ENCODE measurements at regions not wholly inside any gene's neighbourhood (a gene's known extent, or its start where the extent isn't known, plus 50 kb on each side); places are given as distances from the start of the nearest gene placed in this dataset.

- Histone ChIP-seq H3K36me3 (no peaks in the 10 kb centered on the region), H3K27me3 (no peaks in the 10 kb centered on the region), H3K27ac (no peak overlapping the region), H3K4me3 (no peak overlapping the region), H3K9me3 (no peaks in the 10 kb centered on the region), H3K4me1 (peaks cover 0 to 9% (median 2%) of the 10 kb centered on the region in 4 donors)
- 21 to 60% methylated on average over 1 of the region's 1 CpG for WGBS, 2 donors
- TF ChIP-seq EP300 (IDR thresholded peaks at IDR 0.05) (no peak), POLR2AphosphoS5 (IDR thresholded peaks at IDR 0.05) (peak in 1 of 4 donors; percentile 30), POLR2A (IDR thresholded peaks at IDR 0.05) (no peak)
- TF ChIP-seq, protein P1, sequence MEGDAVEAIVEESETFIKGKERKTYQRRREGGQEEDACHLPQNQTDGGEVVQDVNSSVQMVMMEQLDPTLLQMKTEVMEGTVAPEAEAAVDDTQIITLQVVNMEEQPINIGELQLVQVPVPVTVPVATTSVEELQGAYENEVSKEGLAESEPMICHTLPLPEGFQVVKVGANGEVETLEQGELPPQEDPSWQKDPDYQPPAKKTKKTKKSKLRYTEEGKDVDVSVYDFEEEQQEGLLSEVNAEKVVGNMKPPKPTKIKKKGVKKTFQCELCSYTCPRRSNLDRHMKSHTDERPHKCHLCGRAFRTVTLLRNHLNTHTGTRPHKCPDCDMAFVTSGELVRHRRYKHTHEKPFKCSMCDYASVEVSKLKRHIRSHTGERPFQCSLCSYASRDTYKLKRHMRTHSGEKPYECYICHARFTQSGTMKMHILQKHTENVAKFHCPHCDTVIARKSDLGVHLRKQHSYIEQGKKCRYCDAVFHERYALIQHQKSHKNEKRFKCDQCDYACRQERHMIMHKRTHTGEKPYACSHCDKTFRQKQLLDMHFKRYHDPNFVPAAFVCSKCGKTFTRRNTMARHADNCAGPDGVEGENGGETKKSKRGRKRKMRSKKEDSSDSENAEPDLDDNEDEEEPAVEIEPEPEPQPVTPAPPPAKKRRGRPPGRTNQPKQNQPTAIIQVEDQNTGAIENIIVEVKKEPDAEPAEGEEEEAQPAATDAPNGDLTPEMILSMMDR (IDR thresholded peaks at IDR 0.05), result no peak
- intact Hi-C loops (cut with DNase I), result no loop called here
- DNase-seq, result no peak
These were observed 164.8 kb upstream of the RPS6KA3 start for GRCh38 chrX:20431486-20431885.

DNA sequence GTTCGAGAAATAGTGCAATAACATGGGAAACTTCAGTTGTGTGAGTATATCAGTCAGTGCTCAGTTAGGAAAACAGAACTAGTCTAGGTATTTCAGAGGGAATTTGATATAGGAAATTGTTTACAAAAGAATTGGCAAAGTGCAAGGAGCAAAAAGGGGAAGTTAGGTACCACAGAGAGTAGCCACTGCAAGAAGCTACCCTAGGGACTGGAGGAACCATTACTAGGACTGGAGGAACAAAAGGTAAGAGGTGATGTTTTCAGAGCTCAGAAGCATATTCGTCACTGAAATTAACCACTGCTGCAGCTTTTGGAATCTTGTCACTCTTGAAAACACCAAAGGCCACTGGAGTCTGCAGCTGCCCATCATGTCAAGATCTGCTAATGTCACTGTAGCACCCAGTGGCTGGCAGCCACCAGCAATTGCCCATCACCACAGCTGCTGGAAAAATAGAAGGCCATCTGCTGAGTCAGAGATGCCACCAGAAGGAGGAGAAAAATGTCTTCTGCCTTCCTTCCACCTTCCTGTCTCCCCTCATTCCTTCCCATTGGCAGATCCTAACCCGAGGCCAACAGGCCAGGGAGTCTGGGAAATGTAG, 160.6 kb upstream of the RPS6KA3 start:
- Histone ChIP-seq H3K9me3 (no peaks in the 10 kb centered on the region), H3K27me3 (no peaks in the 10 kb centered on the region), H3K4me1 (peaks cover 0 to 8% (median 2%) of the 10 kb centered on the region in 4 donors), H3K4me3 (no peak overlapping the region), H3K27ac (no peak overlapping the region), H3K36me3 (no peaks in the 10 kb centered on the region)
- no peak for TF ChIP-seq POLR2A (IDR thresholded peaks at IDR 0.05)
- TF ChIP-seq POLR2AphosphoS5 (IDR thresholded peaks at IDR 0.05), result no peak
- TF ChIP-seq, protein P1 (IDR thresholded peaks at IDR 0.05), result no peak
- no peak for TF ChIP-seq EP300 (IDR thresholded peaks at IDR 0.05)
- intact Hi-C loops (cut with DNase I), result no loop called here
- no peak for DNase-seq
- 89 to 94% methylated on average over 3 of the region's 3 CpGs for WGBS, 2 donors

DNA sequence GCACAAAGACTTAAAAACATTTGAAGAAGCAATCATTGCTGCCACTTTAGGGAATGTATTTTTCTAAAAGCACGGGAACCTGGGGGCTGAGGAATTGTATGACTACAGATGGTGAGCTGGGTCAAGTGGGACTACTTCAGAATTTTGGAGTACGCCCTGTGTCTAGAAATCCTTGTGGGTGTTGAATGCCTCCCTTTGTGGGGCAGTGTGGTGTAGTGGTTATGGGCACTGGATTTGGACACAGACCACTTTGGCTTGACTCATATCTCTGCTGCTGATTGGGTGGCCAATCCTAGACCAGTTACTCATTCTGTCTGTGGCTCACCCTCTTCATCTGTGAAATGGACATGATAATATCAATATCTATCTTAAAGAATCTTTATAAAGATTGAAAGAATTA, 155.0 kb upstream of the RPS6KA3 start:
- DNase-seq, result no peak
- intact Hi-C loops (cut with DNase I), result no loop called here
- H3K36me3 ChIP-seq, result no peaks in the 10 kb centered on the region
- H3K27ac ChIP-seq, result no peak overlapping the region
- H3K9me3 ChIP-seq, result no peaks in the 10 kb centered on the region
- no peaks in the 10 kb centered on the region for H3K27me3 ChIP-seq
- TF ChIP-seq EP300 (IDR thresholded peaks at IDR 0.05) (no peak), POLR2AphosphoS5 (IDR thresholded peaks at IDR 0.05) (no peak), POLR2A (IDR thresholded peaks at IDR 0.05) (no peak)
- TF ChIP-seq, protein P1 (IDR thresholded peaks at IDR 0.05), result no peak
- H3K4me1 ChIP-seq, result no peaks in the 10 kb centered on the region
- no peak overlapping the region for H3K4me3 ChIP-seq
- 43 to 61% methylated on average over 2 of the region's 2 CpGs for WGBS, 2 donors

- 9 to 29% methylated on average over 2 of the region's 2 CpGs for WGBS, 2 donors
- TF ChIP-seq POLR2A (IDR thresholded peaks at IDR 0.05) (no peak), POLR2AphosphoS5 (IDR thresholded peaks at IDR 0.05) (no peak), EP300 (IDR thresholded peaks at IDR 0.05) (no peak)
- TF ChIP-seq, protein P1 (IDR thresholded peaks at IDR 0.05), result no peak
- no peak overlapping the region for H3K27ac ChIP-seq
- H3K9me3 ChIP-seq, result no peaks in the 10 kb centered on the region
- H3K4me3 ChIP-seq, result no peak overlapping the region
- DNase-seq, result no peak
- no peaks in the 10 kb centered on the region for H3K36me3 ChIP-seq
- no peaks in the 10 kb centered on the region for H3K27me3 ChIP-seq
- intact Hi-C loops (cut with DNase I), result no loop called here
- no peaks in the 10 kb centered on the region for H3K4me1 ChIP-seq
These were observed 154.6 kb upstream of the RPS6KA3 start for GRCh38 chrX:20421275-20421674.

DNA sequence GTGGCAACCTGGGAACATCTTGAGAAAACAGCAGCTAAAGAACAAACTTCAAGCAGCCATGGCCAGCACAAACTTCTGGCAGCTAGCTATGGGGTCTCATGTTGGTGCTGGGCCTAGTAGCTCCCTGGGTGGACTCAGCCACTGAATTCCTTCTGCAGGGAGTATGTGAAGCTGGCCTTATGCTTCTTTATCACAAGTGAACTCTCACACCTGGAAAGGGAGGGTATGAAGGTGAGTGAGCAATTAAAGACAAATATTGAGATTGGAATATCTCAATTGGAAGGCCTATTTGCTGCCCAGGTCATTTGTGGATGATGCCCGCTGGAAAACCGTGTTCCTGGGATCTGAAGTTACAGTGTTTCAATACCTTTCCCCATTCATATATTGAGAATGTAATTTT, 153.3 kb upstream of the RPS6KA3 start:
- Histone ChIP-seq H3K27me3 (no peaks in the 10 kb centered on the region), H3K27ac (no peak overlapping the region), H3K36me3 (no peaks in the 10 kb centered on the region), H3K4me1 (no peaks in the 10 kb centered on the region), H3K4me3 (no peak overlapping the region), H3K9me3 (no peaks in the 10 kb centered on the region)
- intact Hi-C loops (cut with DNase I), result no loop called here
- TF ChIP-seq POLR2AphosphoS5 (IDR thresholded peaks at IDR 0.05) (no peak), EP300 (IDR thresholded peaks at IDR 0.05) (no peak), POLR2A (IDR thresholded peaks at IDR 0.05) (no peak)
- TF ChIP-seq, protein P1 (IDR thresholded peaks at IDR 0.05), result no peak
- DNase-seq, result no peak
- WGBS, 2 donors, result 87 to 96% methylated on average over 2 of the region's 2 CpGs

All from sigmoid colon (tissue), 6 donors.